ENCODE measurements at regions not wholly inside any gene's neighbourhood (a gene's known extent, or its start where the extent isn't known, plus 50 kb on each side); places are given as distances from the start of the nearest gene placed in this dataset.
"Not testable (repeated sequence)": the region's sequence is repeated elsewhere in the genome, so short reads cannot be mapped to it uniquely, and the experiment has no call there.

DNA sequence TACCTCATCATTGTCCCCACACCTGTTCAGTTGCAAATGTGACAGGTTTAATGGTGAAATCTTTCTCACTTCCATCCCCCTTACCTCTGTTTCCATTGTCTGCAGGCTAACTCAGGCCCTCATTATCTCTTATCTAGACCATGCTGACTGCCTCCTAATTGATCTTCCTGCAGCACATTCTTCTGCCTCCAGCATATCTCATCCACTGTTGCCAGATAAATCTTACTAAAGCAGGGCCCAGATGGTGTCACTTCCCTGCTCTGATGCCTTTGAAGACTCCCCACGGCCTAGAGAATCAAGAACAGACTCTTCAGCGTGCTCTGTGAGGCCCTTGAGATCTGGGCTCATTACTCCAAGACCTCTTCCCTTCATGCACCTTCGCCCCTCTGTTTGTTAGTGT lies 230.1 kb downstream of the DUSP10 start:
- Mint-ChIP-seq H3K9me3 (peaks cover 2% of the 10 kb centered on the region), H3K4me1 (no peaks in the 10 kb centered on the region), H3K36me3 (no peaks in the 10 kb centered on the region), H3K27me3 (peaks cover 2% of the 10 kb centered on the region), H3K27ac (no peak overlapping the region), H3K4me3 (no peak overlapping the region)

DNA sequence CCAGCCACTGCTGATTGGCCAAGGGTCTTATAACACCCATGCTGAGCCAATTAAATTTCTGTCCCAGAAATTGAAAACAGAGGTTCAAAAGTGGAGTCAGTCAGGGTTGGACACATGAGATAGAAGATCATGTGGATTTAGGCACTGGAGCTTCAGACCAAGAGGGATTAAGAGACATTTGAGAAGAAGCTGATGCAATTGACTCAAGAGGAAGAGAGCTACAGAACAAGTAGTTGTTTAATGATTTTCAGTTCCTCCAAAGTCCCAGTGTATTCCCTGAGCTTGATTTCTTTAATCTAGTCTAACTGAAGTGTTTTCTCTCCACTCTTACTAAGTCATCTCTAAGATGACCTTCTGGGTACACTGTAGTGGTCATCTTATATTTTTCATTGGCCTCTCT lies 227.1 kb downstream of the DUSP10 start:
- no peaks in the 10 kb centered on the region for H3K27me3 Mint-ChIP-seq
- no peaks in the 10 kb centered on the region for H3K36me3 Mint-ChIP-seq
- H3K4me1 Mint-ChIP-seq, result no peaks in the 10 kb centered on the region
- no peak overlapping the region for H3K27ac Mint-ChIP-seq
- no peak overlapping the region for H3K4me3 Mint-ChIP-seq
- no peaks in the 10 kb centered on the region for H3K9me3 Mint-ChIP-seq

DNA sequence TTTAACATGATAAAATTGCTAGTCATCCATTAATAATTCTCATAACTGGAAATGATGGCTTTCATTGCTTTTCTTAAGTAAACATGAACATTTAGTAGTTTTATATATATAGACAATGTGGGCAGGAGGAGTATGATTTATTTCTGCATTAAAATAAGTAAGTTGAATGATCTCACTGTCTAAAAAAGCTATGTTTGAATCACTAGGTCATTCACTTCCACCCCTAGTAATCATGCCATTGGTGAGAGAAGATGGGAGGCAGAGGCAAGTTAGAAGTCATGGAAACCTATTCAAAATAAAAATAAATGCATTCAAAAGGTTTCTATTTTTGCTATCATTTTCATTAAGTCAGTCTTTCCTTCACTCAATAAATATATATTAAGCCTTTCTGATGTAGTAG lies 226.4 kb downstream of the DUSP10 start:
- H3K9me3 Mint-ChIP-seq, result no peaks in the 10 kb centered on the region
- no peaks in the 10 kb centered on the region for H3K27me3 Mint-ChIP-seq
- no peak overlapping the region for H3K4me3 Mint-ChIP-seq
- no peaks in the 10 kb centered on the region for H3K36me3 Mint-ChIP-seq
- H3K27ac Mint-ChIP-seq, result no peak overlapping the region
- H3K4me1 Mint-ChIP-seq, result no peaks in the 10 kb centered on the region

DNA sequence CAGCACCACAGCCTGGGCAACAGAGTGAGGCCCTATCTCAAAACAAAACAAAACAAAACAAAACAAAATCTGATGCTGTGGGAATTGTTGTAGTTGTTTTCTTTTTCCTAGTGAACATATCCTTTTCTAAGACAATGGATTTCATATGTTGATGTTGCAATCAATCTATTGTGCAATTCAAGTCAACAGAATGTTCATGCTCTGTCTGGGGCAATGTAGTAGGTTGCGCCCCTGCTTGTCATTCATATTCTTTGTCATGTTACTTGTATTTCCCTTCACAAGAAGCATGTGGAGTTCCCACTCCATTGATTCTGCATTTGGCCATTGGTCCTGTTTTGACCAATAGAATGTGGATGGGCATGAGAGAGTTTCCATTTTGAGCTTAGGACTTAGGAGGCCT lies 223.9 kb downstream of the DUSP10 start:
- peaks cover 5% of the 10 kb centered on the region for H3K4me1 Mint-ChIP-seq
- no peaks in the 10 kb centered on the region for H3K9me3 Mint-ChIP-seq
- H3K4me3 Mint-ChIP-seq, result no peak overlapping the region
- no peaks in the 10 kb centered on the region for H3K27me3 Mint-ChIP-seq
- H3K27ac Mint-ChIP-seq, result no peak overlapping the region
- no peaks in the 10 kb centered on the region for H3K36me3 Mint-ChIP-seq

DNA sequence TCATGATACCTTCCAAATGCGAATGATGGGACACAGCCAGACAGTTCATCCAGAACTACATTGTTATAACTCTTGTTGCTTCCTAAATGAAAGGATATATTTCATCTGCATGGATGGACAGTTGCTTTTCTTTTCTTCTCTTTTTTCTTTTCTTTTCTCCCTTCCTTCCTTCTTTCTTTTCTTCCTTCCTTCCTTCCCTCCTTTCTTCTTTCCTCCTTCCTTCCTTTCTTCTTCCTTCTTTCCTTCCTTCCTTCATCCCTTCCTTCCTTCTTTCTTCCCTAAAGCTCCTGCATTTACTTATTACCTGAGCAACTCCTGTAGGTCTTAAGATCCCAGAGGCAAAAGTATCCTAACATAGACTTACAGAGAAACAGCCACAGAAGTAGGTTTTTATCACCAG lies 221.6 kb downstream of the DUSP10 start:
- Mint-ChIP-seq H3K9me3 (no peaks in the 10 kb centered on the region), H3K4me1 (peaks cover 5% of the 10 kb centered on the region), H3K4me3 (no peak overlapping the region), H3K27ac (no peak overlapping the region), H3K36me3 (no peaks in the 10 kb centered on the region), H3K27me3 (no peaks in the 10 kb centered on the region)

DNA sequence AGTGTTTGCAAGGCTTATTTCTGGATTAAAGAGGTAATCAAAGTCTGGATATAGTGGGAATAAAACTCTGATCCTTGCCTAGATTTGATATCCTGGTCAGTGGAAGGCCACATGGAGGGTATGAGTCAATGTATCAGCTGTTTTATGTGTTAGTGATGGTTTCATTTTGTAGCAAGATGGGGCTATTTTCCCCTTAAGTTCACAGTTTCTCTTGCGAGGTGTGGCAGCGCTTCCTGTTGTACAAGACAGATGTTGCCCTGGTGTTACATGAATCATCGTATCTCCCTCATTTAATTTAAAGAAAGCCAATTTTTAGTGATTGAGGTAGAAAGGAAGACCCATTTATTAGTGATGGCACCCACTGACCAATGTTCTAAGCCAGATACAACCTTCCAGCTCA lies 220.2 kb downstream of the DUSP10 start:
- Mint-ChIP-seq H3K4me1 (peaks cover 5% of the 10 kb centered on the region), H3K27ac (no peak overlapping the region), H3K36me3 (no peaks in the 10 kb centered on the region), H3K27me3 (peaks cover 1% of the 10 kb centered on the region), H3K9me3 (no peaks in the 10 kb centered on the region), H3K4me3 (no peak overlapping the region)

DNA sequence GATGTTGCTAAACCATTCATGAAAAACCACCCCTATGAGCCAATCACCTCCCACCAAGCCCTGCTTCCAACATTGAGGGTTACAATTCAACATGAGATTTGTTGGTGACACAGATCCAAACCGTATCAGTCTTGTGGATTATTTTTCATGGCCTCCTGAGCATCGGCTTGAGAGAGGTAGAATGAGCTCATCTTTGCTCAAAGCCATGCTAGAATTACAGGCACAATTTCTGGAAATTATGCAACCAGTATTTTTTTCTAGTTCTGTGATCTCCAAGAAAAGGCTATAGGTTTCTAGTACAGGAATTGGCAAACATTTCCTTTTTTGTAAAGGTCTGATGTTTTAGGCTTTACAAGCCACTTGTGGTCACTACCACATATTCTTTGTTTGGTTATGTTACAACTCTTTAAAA lies 219.4 kb downstream of the DUSP10 start:
- Mint-ChIP-seq H3K27ac (no peak overlapping the region), H3K9me3 (no peaks in the 10 kb centered on the region)

DNA sequence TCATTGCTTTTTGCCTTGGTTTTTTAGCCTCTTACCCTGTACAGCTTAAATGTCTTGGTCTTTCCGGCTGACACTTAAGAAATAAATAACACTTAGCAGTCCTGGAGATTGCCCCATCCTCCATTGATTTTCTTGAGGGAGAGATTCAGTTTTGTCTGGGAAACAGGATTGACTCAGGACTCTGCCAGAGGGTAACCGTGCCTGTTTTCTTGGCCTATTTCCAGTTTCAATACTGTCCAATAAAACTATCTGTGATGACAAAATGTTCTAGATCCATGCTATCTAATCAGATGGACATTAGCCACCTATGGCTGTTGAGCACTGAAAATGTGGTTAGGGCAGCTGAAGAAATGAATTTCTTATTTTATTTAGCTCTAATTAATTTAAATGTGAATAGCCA lies 216.1 kb downstream of the DUSP10 start:
- Mint-ChIP-seq H3K36me3 (no peaks in the 10 kb centered on the region), H3K9me3 (no peaks in the 10 kb centered on the region), H3K4me3 (no peak overlapping the region), H3K27me3 (peaks cover 4% of the 10 kb centered on the region), H3K4me1 (peaks cover 5% of the 10 kb centered on the region), H3K27ac (no peak overlapping the region)

More for the DNA sequence above, 219.4 kb downstream of the DUSP10 start:
- Mint-ChIP-seq H3K36me3 (no peaks in the 10 kb centered on the region), H3K27me3 (peaks cover 1% of the 10 kb centered on the region), H3K4me3 (no peak overlapping the region), H3K4me1 (peaks cover 5% of the 10 kb centered on the region)

DNA sequence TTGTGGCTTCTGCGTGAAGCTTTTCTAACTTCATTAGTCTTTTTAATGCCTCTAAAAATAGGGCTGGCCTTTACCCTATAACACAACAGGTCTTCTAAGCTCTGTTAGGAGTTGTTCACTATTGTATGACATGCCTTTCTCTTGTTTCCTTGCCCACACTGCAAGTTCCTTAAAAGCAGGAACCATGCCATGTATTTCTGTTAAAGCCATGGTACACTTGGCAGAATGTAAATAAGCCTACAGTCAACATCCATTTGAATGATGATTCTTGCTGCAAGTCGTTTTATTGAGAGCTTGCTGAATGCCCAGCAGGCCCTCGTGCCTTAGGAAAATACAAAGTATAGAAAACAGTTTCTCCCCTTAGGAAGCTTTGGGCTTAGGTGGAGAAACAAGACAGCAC lies 214.6 kb downstream of the DUSP10 start:
- Mint-ChIP-seq H3K36me3 (no peaks in the 10 kb centered on the region), H3K4me1 (peaks cover under 1% of the 10 kb centered on the region), H3K27me3 (peaks cover 11% of the 10 kb centered on the region), H3K4me3 (no peak overlapping the region), H3K27ac (no peak overlapping the region), H3K9me3 (no peaks in the 10 kb centered on the region)

DNA sequence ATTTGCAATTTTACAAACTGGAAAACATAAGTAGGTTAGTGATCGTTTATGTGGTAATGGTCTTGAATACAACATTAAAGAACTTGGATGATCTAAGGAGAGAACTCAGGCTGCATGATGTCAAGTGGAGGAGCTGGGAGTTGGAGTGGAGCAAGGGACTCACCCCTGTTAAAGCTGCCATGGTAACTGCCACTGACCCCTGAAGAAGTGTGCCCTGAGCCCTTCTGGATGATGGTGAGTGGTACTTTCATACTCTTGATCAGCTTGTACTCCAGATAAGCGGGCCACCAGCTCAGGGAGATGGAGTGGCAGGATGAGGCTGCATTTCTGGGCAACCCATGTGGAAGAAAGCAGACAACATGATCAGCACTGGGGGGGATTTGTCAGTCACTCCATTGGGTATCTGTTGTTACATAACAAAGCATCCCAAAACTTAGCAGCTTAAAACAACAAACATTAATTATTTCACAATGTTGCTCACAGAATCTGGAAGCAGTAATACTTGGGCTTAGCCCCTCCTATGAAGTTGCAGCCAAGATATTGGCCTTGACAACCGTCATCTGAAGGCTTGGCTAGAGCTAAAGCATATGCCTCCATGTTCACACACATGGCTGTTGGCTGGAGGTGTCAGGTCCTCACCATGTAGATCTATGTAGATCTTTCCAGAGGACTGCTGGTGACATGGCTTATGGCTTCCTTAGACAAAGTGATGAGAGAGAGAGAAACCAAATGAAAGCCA lies 213.8 kb downstream of the DUSP10 start:
- Mint-ChIP-seq H3K4me3 (no peak overlapping the region), H3K9me3 (no peaks in the 10 kb centered on the region), H3K36me3 (no peaks in the 10 kb centered on the region), H3K27me3 (peaks cover 11% of the 10 kb centered on the region), H3K4me1 (no peaks in the 10 kb centered on the region), H3K27ac (no peak overlapping the region)

DNA sequence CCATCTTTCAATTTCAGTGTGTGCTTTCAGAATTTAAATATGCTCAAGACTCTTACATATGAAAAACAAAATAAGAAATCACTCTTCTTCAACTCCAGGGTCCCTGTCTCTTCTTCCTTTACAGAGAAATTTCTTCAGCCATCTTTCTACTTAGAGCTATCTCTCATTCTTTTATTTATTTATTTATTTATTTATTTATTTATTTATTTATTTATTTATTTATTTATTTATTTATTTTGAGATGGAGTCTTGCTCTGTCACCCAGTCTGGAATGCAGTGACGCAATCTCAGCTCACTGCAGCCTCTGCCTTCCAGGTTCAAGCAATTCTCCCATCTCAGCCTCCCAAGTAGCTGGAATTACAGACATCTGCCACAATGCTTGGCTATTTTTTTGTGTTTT lies 211.7 kb downstream of the DUSP10 start:
- H3K27me3 Mint-ChIP-seq, result peaks cover 11% of the 10 kb centered on the region
- H3K36me3 Mint-ChIP-seq, H3K4me1 Mint-ChIP-seq, H3K27ac Mint-ChIP-seq, H3K4me3 Mint-ChIP-seq, H3K9me3 Mint-ChIP-seq: not testable (repeated sequence)

DNA sequence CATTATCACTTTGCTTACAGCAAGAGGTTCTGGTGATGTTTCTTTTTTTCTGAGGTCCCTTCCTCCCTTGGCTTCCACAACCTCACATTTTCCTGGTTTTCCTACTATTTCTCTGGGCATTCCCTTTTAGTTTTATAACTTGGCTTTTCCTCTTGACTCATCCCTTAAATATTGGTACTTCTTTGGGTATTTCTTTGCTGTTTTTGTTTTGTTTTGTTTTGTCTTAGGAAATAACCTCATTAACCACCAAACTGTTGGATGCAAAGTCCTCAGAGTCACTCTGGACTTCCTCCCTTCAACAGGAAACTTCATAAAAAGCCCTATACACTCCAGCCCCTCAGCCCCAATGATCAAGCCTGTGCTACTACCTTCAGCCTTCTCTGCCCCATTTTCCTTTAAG lies 211.1 kb downstream of the DUSP10 start:
- no peak overlapping the region for H3K27ac Mint-ChIP-seq
- no peaks in the 10 kb centered on the region for H3K4me1 Mint-ChIP-seq
- H3K36me3 Mint-ChIP-seq, result no peaks in the 10 kb centered on the region
- no peak overlapping the region for H3K4me3 Mint-ChIP-seq
- peaks cover 9% of the 10 kb centered on the region for H3K27me3 Mint-ChIP-seq
- no peaks in the 10 kb centered on the region for H3K9me3 Mint-ChIP-seq

DNA sequence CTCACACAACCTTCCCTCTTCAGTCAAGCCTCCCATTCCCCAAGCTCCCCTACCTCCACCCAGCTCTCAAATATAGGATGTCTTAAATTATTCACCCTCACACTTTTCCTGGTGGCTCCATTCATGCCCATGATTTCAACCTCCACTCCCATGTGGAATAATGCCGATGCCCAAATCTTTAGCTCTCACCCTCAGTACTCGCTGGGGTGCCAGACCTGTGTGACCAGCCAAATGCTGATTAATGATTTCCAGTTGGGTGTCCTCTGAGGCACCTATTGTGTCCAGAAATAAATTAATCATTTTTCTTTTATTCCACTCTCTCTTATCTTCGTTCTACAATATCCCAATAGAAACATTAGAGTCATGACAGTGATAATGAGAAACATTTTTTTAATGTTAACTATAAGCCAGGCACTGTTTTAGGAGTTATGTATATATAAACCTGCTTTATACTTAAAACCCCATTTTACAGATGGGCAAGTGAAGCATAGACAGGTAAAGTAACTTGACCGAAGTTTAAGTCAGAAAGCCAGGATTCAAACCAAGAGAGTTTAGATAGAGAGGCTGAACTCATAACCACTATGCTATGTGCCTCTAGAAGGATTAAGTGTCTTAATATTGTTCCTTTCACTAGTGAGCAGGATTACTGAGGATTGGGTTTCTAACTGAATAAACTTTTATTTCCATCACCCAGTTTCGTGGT lies 209.7 kb downstream of the DUSP10 start:
- Mint-ChIP-seq H3K9me3 (no peaks in the 10 kb centered on the region), H3K36me3 (no peaks in the 10 kb centered on the region), H3K4me1 (no peaks in the 10 kb centered on the region), H3K27me3 (peaks cover 12% of the 10 kb centered on the region), H3K27ac (no peak overlapping the region), H3K4me3 (no peak overlapping the region)

DNA sequence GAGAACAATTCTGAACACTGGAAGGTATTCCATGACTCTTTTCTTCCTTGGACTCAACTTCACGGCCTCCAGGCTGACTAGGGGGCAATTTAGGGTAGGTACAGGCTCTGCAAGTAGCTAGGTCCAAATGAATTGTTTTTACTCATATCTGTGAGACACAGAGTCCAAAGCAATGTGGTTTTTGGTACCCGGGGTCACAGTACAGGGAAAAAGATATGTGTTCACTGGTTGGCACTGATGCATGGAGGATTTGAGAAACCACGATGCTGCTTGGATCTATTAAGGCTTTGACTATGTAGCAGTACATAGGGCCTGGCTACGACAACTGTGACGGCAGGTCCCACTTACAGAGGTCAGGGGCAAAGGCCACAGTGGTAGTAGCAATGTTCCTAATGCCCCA lies 200.6 kb downstream of the DUSP10 start:
- H3K9me3 Mint-ChIP-seq, result no peaks in the 10 kb centered on the region
- no peak overlapping the region for H3K27ac Mint-ChIP-seq
- H3K4me3 Mint-ChIP-seq, result no peak overlapping the region
- no peaks in the 10 kb centered on the region for H3K36me3 Mint-ChIP-seq
- no peaks in the 10 kb centered on the region for H3K4me1 Mint-ChIP-seq
- H3K27me3 Mint-ChIP-seq, result peaks cover 14% of the 10 kb centered on the region

DNA sequence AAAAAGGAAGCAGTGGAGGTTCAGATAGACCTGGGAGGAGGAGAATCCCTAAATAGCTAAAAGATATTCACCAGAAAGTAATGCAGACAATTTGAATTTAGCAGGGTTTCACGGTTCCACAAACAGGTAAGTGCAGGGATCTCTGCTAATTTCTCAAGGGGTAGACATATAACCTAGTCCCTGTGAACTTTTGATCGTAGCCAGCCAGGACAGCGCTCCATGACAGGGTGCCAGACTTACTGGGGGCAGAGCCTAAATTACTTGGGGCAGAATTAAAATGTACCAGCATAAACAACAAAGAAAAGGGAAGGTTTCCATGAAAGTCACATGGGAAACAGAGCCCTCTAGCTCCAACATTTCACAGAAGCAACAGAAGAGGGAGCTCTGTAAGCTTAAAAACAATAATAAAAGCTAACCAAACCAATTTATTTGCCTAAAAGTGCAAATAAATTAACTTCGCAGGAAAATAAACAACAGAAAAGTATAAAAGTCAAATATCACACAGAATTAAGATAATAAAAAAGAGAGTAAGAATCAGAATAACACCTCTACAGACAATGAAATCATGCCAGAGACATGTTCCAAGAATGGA lies 198.3 kb downstream of the DUSP10 start:
- no peaks in the 10 kb centered on the region for H3K9me3 Mint-ChIP-seq

DNA sequence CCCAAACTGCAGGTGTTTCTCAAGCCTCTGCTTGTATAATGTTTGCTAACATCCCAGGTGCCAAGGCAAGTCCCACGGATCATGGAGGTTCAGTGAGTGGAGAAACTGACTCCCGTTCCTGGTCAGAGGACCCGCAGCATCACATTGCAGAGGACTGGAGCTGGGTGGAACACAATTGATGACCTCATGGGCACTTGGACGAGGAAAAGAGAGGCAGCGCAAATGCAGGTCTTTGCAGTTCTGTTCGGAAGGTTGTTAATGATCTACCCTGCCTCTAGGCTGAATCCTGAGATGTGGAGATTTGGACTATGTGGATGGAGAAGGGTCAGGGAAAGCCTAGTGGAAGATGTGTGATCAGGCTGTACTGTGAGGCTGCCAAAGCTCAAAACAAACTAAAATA lies 192.9 kb downstream of the DUSP10 start:
- no peaks in the 10 kb centered on the region for H3K4me1 Mint-ChIP-seq
- no peaks in the 10 kb centered on the region for H3K9me3 Mint-ChIP-seq
- H3K27me3 Mint-ChIP-seq, result no peaks in the 10 kb centered on the region
- no peaks in the 10 kb centered on the region for H3K36me3 Mint-ChIP-seq
- no peak overlapping the region for H3K4me3 Mint-ChIP-seq
- H3K27ac Mint-ChIP-seq, result no peak overlapping the region

More for the DNA sequence above, 198.3 kb downstream of the DUSP10 start:
- Mint-ChIP-seq H3K27me3 (peaks cover 6% of the 10 kb centered on the region), H3K36me3 (no peaks in the 10 kb centered on the region), H3K4me1 (no peaks in the 10 kb centered on the region), H3K4me3 (no peak overlapping the region), H3K27ac (no peak overlapping the region)

Data from activated naive CD4-positive, alpha-beta T cell treated with anti-CD3 and anti-CD28 coated beads, Interleukin-2, amount 50 U/mL, for 24 hours (primary cell).